ENCODE measurements at regions not wholly inside any gene's neighbourhood (a gene's known extent, or its start where the extent isn't known, plus 50 kb on each side); places are given as distances from the start of the nearest gene placed in this dataset.
A peak's percentile ranks its signal among the peaks of the same experiment; 100 is the strongest.
"Not testable (repeated sequence)": the region's sequence is repeated elsewhere in the genome, so short reads cannot be mapped to it uniquely, and the experiment has no call there.

- no peak for DNase-seq (ENCODE audit: low read depth)
Measured at GRCh38 chr7:131733604-131734003, 177.2 kb upstream of the PODXL start.

- DNase-seq (ENCODE audit: low read depth), result no peak
Measured at GRCh38 chr7:131727189-131727588, 170.8 kb upstream of the PODXL start.

- no peak for DNase-seq (ENCODE audit: low read depth)
Measured at GRCh38 chr7:131726686-131727085, 170.3 kb upstream of the PODXL start.

DNA sequence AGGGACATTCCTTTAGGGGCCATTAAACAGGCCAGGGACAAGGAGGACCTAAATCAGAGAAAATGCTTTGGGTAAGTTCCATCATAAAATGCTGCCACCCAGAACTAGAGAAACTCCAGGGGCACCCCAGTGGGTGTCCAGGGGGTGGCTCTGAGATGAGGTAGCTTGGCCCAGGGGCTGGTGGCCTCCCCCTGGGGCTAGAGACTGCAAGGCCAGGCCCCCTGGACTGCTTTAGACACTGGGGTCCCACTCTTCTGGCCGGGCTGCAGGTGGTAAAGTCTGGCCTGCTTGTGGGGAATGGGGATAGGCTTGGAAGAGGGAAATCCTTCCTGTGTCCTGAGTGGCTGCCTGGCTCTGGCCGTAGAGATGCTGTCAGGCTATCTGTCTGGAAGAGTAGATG lies 169.6 kb upstream of the PODXL start:
- DNase-seq (ENCODE audit: low read depth), result no peak

DNA sequence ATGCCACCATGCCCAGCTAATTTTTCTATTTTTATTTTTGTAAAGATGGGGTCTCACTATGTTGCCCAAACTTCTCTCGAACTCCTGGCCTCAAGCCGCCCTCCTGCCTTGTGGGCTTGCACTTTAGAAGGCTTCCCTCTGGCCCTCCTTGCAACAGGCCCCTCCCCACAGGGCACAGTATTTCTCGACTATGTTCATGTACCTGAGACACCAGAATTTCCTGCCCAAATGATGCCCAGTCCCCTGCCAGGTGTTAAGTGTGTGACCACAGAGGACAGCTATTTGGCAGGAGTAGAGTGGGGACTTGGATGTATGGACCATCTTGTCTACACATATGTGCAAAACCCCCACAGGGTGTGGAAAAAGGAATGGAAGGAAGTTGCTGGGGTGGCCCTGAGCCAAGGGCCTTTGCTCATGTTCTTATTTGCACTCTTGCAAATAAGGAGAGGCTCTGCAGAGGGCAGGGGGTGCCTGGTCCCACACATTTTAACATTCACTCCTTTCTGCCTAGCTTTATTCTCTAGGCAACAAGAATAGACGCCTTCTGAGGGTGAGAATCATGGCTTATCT lies 168.4 kb upstream of the PODXL start:
- DNase-seq (ENCODE audit: low read depth), result no peak

GRCh38 chr7:131723926-131724325 lies 167.5 kb upstream of the PODXL start:
- no peak for DNase-seq (ENCODE audit: low read depth)

- no peak for DNase-seq (ENCODE audit: low read depth)
Measured at GRCh38 chr7:131722371-131722770, 165.9 kb upstream of the PODXL start.

DNA sequence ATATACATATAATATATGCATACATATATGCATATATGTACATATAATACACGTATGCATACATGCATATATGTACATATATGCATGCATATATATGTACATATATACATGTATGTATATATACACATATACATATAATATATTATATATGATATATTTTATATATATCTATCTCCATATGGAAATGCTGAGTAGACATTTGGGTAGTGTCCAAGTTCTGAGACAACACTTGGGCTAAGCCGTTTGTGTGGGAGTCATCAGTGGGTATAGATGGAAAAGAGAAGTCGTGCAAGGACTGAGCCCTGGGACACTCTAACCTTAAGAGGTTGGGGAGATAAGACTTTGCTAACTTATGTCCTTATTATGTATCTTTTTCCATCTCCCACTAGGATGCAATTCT lies 165.2 kb upstream of the PODXL start:
- DNase-seq (ENCODE audit: low read depth), result no peak

- no peak for DNase-seq (ENCODE audit: low read depth)
Measured at GRCh38 chr7:131720703-131721102, 164.3 kb upstream of the PODXL start.

- DNase-seq (ENCODE audit: low read depth), result no peak
Measured at GRCh38 chr7:131717181-131717580, 160.8 kb upstream of the PODXL start.

- no peak for DNase-seq (ENCODE audit: low read depth)
Measured at GRCh38 chr7:131699323-131699722, 142.9 kb upstream of the PODXL start.

- DNase-seq (ENCODE audit: low read depth), result peak; percentile 32
Measured at GRCh38 chr7:131692131-131692960, 135.9 kb upstream of the PODXL start.

- no peak for DNase-seq (ENCODE audit: low read depth)
Measured at GRCh38 chr7:131691454-131692130, 135.2 kb upstream of the PODXL start.

DNA sequence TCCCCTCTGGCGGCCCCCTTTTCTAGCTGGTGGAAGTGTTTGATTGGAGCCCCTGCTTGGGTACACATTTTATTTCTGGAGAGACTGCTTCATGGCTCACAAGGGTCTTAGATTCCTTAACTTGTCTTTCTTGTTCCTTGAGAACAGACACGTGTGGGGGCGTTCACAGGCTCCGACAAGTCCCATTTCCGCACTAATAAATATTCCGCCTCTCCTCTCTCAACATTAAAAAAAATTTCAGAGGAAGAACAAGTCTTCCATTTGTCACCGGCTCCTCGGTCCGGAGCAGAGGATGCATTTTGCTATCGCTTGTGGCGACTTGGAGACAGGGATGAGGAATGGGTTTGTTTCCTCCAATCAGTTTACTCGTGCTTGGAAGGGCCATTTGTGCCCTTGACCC lies 134.0 kb upstream of the PODXL start:
- no peak for DNase-seq (ENCODE audit: low read depth)

DNA sequence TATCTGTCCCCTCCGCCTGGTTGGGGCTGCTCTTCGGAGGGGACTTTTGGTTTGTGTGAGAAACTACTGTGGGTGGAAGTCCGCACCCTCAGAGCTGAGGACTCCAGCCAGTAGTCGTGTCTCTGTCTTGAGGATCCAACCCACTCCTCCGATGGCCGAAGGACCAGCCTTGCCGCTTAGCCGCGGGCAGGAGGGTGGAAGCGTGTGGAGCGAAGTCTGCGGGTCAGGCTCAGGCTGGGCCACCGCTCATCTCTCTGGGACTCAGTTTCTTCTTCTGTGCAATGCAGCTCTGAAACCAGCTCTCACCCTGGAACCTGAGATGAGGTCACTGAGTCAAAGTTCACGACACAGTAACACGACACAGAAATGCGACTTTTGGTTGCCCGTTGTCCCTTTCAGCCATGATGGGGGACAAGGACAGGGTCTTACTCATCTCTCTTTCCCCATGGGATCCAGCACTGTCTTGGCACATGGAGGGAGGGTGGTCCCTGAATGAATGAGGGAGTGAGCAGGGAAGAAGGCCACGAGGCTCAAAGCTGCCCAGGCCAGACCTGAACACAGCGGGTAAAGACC lies 133.3 kb upstream of the PODXL start:
- DNase-seq (ENCODE audit: low read depth), result no peak

GRCh38 chr7:131688738-131689661 lies 132.6 kb upstream of the PODXL start:
- DNase-seq (ENCODE audit: low read depth), result peak; percentile 32

DNA sequence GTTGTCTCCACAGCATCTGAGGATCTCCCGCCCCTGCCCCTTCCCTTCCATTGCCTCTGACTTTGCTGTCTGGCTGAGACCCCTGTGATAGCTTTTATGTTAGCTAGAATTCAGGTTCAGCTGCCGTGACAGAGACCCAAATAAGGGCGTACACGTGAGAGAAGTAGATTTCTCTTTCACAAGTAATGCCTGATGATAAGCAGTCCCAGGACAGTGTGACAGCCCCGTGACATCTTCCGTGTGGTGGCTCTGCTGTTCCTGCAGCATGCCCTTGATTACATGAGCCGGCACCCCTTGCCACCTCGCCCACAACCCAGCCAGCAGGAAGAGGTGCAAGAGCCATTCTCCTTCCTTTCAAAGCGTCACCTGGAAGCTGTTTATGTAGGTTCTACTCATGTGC lies 130.9 kb upstream of the PODXL start:
- DNase-seq (ENCODE audit: low read depth), result no peak

DNA sequence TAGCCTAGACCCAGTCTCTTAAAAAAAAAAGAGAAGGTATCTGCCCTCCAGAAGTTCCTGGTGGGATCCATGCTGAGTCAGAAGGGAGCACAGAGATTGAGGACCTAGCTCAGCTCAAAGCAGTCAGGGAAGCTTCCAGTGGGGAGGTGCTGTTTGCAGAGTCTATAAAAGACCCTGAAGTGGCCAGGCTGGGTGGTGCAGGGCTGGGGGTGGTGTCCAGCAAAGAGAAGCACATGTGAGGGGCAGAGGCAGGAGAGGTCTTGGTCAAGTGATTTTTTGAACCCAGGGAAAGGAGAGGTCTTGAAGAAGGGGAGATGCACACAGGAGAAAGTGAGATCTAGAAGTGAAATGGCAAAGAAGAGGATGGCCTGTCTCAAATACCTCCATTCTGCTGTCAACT lies 130.4 kb upstream of the PODXL start:
- no peak for DNase-seq (ENCODE audit: low read depth)

DNA sequence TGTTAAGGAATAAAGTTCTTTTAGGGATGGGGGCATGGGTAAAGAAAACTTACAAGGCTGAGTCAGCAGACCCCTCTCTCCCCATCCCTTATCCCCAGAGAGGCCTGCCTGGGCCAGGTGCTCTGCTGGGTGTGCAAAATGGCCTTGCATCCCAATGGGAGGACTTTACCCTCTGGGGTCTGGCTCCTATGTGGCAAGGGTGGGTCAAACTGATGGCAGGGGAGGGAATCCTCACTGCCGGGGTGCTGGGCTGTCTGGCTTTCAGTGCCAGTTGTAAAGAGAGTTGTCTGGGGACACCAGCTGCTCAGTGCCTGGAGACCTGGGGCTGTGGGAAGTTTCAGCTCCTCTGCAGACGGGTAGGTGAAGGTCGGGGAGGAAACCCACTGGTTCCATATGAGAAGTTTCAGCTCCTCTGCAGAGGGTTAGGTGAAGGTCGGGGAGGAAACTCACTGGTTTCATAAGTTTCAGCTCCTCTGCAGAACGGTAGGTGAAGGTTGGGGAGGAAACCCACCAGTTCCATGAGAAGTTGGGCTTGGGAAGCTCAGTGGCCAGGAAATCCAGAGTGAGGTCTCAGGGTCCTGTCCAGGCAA lies 127.2 kb upstream of the PODXL start:
- DNase-seq (ENCODE audit: low read depth), result no peak

- no peak for DNase-seq (ENCODE audit: low read depth)
Measured at GRCh38 chr7:131681961-131682360, 125.5 kb upstream of the PODXL start.

- DNase-seq (ENCODE audit: low read depth), result not testable (repeated sequence)
Measured at GRCh38 chr7:131679071-131679470, 122.6 kb upstream of the PODXL start.

Data from stimulated activated CD8-positive, alpha-beta memory T cell treated with anti-CD3 and anti-CD28 coated beads, Interleukin-7, amount 100 ng/mL, for 24 hours (primary cell).